ENCODE measurements at regions not wholly inside any gene's neighbourhood (a gene's known extent, or its start where the extent isn't known, plus 50 kb on each side); places are given as distances from the start of the nearest gene placed in this dataset.
"Not testable (repeated sequence)": the region's sequence is repeated elsewhere in the genome, so short reads cannot be mapped to it uniquely, and the experiment has no call there.

DNA sequence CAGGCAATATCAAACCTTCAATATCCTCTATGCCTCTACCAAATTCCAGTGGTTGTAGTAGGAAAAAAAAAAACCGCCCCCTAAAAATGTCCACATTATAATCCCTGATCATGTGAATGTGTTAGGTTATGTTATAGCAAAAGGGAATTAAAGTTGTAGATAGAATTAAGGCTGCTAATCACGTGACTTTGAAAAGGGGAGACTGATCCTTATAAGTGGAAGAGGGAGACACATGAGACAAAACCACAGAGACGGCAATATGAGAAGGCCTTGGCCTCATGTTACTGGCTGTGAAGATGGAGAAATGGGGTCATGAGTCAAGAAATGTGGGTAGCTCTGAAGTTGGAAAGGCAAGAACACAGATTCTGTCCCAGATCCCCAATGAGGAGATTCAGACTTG lies 1711.3 kb downstream of the KHDRBS2 start:
- DNase-seq, result not testable (repeated sequence)

GRCh38 chr6:60572607-60573006 lies 1713.4 kb downstream of the KHDRBS2 start:
- not testable (repeated sequence) for DNase-seq

DNA sequence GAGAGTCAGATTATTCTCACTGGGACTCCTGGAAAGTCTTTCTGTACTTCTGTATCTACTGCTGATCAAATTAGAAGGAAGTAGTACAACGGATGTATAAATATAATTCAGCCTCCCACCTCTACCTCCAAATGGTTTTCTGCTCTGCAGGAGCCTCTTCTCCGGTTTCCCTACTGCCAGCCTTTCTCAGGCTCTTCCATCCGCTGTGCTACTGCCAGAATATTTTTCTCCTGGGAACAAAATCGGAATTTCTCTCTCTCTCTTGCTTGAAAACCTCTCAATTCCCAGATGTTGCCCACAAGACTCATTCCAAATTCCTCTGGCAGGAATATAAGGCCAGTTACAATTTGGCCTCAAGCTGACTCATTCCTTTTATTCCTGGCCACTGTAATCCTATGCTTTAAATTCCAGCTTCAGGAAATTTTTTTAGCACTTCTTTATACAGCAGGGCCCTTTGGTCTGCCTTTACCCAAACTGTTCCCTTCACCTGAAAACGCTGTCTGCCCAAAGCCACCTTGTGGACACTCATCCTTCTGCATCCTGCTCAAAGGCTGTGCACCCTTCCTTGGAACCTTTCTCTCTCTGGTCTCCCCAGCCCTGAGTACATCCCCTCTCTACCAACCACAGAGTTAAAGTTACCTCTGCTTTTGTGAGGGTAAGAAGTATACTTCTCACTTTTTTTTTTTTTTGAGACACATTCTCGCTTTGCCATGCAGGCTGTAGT lies 1714.6 kb downstream of the KHDRBS2 start:
- not testable (repeated sequence) for DNase-seq

DNA sequence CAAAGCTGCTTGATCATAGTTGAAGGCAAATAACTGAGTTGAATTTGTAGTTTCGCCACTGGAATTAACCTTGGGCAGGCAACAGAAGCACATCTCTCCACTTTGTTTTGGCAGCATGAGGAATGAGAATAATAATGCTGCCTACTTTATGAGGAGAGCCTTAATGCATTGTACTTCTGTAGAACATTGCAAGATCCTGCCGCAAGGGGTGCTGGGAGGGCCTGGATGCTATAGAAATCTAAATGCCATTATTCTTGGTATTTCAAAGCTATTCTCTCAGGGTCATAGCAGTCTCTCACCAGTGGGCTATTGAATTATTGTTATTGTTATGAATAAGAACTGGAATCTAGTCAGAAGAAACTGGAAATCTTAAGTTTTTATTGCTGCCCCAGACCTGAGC lies 1715.4 kb downstream of the KHDRBS2 start:
- DNase-seq, result not testable (repeated sequence)

DNA sequence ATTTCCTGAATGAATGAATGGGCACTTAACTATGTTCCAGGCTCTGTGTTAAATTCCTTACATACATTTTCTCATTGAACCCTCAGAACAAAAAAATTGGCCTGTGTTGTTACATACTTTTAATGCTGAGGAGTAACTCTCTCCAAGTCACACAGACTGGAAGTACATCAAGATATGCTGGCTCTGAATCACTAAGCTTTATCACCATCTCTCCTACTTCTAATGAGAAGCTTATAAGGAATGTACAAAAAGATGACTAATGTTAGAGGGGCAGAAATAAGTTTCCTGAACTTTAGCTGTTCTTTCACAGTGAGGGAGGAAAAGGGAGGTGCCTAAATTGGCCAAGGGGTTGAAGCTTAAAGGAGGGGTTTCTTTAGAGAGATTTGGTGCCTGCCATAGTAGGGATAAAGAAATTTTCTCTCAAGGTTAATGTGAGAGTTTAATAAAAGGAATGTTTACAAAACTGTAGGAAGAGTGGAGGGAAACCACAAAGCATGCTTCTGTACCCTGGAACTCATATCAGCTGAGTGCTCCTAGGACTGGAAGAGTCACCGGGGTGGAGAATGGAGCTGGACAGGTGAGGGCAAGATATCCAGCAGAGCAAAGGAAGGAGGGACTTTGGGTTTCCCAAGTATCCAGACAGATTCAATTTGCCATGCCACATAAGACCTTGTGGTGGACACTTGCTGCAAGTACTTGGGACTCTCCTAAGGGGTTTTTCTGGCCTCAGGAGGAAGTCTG lies 1718.4 kb downstream of the KHDRBS2 start:
- not testable (repeated sequence) for DNase-seq

- DNase-seq, result not testable (repeated sequence)
These were observed 1719.6 kb downstream of the KHDRBS2 start for GRCh38 chr6:60566387-60566786.

GRCh38 chr6:60559702-60560101 lies 1726.3 kb downstream of the KHDRBS2 start:
- not testable (repeated sequence) for DNase-seq

DNA sequence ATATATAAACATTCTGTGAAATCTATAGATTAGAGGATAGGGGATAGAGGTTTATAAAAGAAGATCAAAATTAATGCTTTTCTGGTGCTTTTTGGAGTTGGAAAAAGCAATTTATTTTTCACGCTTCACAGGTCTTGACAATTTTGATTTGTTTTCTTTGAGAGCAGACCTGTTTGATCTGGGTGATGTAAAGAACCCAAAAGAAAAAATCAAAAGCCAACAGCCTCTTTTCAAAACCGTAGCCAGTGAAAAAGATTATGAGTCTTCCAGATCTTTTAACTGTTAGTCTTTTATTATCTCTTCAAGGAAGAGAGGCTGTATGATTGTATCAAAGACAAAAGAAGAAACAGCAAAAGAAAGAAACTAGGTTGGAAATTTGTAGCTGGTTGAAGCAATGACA lies 1738.7 kb downstream of the KHDRBS2 start:
- DNase-seq, result not testable (repeated sequence)

DNA sequence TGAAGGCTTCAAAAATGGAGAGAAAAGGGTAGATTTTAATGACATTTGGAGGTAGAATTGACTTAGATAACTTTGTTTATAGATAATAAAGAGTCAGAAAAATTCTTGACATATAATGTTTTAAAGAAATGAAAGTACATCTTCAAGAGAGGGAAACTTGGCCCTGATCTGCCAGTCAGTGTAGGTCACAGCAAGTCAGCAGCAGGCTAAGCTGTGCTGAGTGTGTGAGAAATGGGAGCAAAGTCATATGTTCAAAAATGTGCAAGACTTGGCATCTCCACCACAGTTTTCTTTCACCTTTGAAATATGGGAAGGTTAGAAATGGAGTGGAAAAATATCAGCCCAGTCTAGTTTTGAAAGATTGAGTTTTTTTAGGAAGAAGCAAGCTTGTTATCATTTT lies 1761.3 kb downstream of the KHDRBS2 start:
- not testable (repeated sequence) for DNase-seq

- peak in 1 of 2 experiments; percentile 48 for DNase-seq
These were observed 1808.3 kb downstream of the KHDRBS2 start for GRCh38 chr6:60477747-60478146.

DNA sequence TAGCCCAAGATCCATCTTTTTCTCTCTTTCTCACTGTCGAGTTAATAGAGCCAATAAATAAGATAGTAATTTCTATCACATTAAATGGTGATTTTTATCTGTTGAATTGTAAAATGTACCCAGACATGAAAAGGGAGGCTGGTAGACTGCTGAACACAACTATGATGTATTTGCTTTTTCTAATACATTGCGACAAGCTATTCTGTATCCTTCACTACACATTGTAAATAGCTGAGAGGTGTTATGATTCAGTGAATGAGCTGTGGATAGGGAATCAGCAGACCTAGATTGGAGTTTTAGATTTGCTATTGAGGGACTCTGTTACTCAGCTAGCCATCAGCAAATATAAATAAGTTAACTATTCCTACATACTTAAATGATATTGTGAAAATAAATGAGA lies 1812.2 kb downstream of the KHDRBS2 start:
- not testable (repeated sequence) for DNase-seq

- not testable (repeated sequence) for DNase-seq
These were observed 1814.6 kb downstream of the KHDRBS2 start for GRCh38 chr6:60471426-60471825.

DNA sequence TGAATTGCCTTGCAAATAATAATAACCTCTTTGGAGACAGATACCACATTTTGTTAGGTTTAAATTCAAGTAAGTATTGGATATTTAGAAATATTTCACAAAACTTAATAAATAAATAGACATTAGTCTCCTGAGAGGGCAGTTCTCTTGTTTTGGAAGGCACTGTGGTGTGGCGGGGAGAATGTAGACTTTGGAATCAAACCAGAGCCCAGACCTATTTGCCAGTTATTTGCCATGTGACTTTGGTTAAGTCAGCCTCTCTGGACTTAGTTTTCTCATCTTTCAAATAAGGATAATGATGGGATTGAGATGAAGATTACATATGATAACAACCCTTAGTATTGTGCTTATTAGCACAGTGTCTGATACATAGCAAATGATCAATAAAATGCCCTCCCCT lies 1835.6 kb downstream of the KHDRBS2 start:
- DNase-seq, result not testable (repeated sequence)

GRCh38 chr6:60444532-60444931 lies 1841.5 kb downstream of the KHDRBS2 start:
- DNase-seq, result not testable (repeated sequence)

GRCh38 chr6:60439709-60440108 lies 1846.3 kb downstream of the KHDRBS2 start:
- DNase-seq, result not testable (repeated sequence)

DNA sequence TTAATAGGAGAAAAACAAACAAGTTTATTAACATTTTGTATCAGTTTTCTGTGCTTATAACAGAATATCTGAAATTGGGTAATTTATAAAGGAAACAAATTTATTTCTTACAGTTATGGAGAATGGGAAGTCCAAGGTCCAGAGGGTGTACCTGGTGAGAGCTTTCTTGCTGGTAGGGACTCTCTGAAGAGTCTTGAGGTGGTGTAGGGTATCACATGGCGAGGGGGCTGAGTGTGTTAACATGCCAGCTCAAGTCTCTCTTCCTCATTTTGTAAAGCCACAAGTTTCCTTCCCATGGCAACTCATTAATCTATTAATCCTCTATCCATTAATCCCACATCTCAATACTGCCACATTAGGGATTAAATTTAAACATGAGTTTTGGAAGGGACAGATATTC lies 1863.3 kb downstream of the KHDRBS2 start:
- DNase-seq, result not testable (repeated sequence)

DNA sequence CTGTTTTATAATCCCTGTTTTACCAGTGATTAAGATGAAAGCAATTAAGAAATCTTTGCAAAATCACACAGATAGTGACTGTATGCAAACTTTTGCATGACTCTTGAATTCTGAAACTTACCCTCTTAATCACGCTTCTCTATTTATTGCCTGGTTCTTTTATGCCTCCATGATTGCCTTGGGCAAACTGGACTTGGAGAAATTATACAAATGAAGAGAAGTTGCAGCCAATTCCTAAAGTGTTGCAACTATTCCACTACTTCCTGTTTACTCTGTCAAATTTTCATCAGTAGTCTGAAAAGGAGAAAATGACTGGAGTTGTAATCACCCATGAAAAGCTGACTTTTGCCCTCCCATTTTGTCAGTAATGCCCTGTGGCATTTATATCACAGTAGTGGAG lies 1869.9 kb downstream of the KHDRBS2 start:
- DNase-seq, result not testable (repeated sequence)

GRCh38 chr6:60408747-60409146 lies 1877.3 kb downstream of the KHDRBS2 start:
- DNase-seq, result not testable (repeated sequence)

DNA sequence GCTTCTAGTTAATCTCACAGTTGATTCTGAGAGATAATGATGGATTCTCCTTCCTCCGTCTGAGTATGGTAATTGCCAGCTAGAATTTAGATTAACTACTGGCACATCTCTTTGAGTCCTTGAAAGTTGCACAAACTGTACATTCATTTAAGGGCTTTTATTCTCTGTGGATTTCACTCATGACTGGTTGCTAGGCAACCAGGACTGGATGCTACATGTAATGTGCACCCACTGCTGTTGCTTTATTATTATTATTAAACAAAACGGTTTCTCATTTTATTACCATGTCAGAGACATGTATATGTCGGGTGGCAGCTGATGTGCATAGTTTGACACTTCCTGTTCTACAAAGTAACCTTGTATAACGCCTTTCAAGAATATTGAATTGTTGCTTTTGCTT lies 1882.8 kb downstream of the KHDRBS2 start:
- DNase-seq, result not testable (repeated sequence)

DNA sequence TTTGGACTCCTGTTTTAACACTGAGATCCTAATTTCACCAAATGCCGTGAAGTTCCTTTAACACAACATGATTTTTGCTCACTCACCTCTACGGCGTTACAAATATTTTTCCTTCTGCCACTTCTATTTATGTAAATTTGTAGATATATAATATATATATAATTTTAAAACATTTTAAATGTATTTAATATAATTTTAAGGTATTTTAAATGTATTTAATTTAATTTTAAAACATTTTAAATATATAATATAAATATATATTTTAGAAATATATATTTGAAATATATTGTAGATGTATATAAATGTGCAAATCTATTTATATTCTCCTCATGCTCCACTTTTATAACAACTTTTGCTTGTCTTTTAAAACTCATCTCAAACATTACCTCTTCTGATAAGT lies 1883.5 kb downstream of the KHDRBS2 start:
- not testable (repeated sequence) for DNase-seq

GRCh38 chr6:60395261-60395660 lies 1890.8 kb downstream of the KHDRBS2 start:
- not testable (repeated sequence) for DNase-seq

DNA sequence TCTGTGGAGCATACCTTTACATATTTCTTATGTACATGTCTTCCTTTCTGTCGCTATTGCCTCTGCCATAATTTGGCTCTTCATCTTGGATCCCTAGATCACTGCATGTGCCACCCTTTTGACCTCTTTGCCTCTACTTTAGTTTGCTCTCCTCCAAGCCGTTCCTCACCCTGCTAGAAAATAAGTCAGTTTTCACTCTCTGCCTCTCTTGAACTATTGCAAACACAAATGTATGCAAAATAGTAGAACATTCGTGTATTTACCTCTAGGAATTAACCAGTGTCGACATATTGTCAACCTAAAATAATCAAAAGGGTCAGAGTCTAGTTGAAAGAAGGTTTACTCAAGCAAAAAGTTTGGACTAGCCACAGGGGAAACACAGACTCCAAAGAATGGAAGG lies 1893.1 kb downstream of the KHDRBS2 start:
- DNase-seq, result not testable (repeated sequence)

- not testable (repeated sequence) for DNase-seq
These were observed 1896.9 kb downstream of the KHDRBS2 start for GRCh38 chr6:60389094-60389493.

GRCh38 chr6:60384614-60385013 lies 1901.4 kb downstream of the KHDRBS2 start:
- DNase-seq, result not testable (repeated sequence)

Data from Kasumi-1 (cell line).